OCI-LY1 (cell line): ENCODE measurements at regions not wholly inside any gene's neighbourhood (a gene's known extent, or its start where the extent isn't known, plus 50 kb on each side); places are given as distances from the start of the nearest gene placed in this dataset.

ENCODE experiments used
- H2AFZ ChIP-seq: fragments of 200-600 bp; sonication (generic), shearing (Covaris generic); 2 replicates; pipeline ENCODE4 v1.6.0; 2014; ENCODE audit warnings: antibody characterized with exemption, mild to moderate bottlenecking, low read length
- H3F3A ChIP-seq: fragments of 200-600 bp; sonication (generic), shearing (Covaris generic); 2 replicates; pipeline ENCODE4 v1.6.0; 2014; ENCODE audit warnings: mild to moderate bottlenecking, antibody characterized with exemption, low read length, moderate library complexity; ENCODE audit not compliant: insufficient read depth
- H3K27ac ChIP-seq: fragments of 200-600 bp; sonication (generic); 2 replicates; pipeline ENCODE4 v1.5.1; 2014; ENCODE audit warnings: low read length, mixed run types, mild to moderate bottlenecking, low read depth; ENCODE audit not compliant: poor library complexity, severe bottlenecking
- H3K27me3 ChIP-seq: fragments of 200-600 bp; sonication (generic); 2 replicates; pipeline ENCODE4 v1.6.0; 2014; ENCODE audit warnings: antibody characterized with exemption, mild to moderate bottlenecking, low read length, moderate library complexity; ENCODE audit not compliant: insufficient read depth
- H3K36me3 ChIP-seq: fragments of 200-600 bp; sonication (generic); 2 replicates; pipeline ENCODE4 v1.6.1; 2014; ENCODE audit warnings: mild to moderate bottlenecking, antibody characterized with exemption, low read length, moderate library complexity, mixed read lengths; ENCODE audit not compliant: insufficient read depth
- H3K4me1 ChIP-seq: fragments of 200-600 bp; sonication (generic); 2 replicates; pipeline ENCODE4 v1.5.1; 2014; ENCODE audit warnings: mild to moderate bottlenecking, low read length, moderate library complexity; ENCODE audit not compliant: insufficient read depth, severe bottlenecking
- H3K4me2 ChIP-seq: fragments of 200-600 bp; sonication (generic), shearing (Covaris generic); 2 replicates; pipeline ENCODE4 v1.6.1; 2014; ENCODE audit warnings: low read length
- H3K4me3 ChIP-seq: fragments of 200-600 bp; sonication (generic); 2 replicates; pipeline ENCODE4 v1.5.1; 2014; ENCODE audit warnings: low read length, low read depth, mild to moderate bottlenecking, mixed read lengths; ENCODE audit not compliant: poor library complexity, severe bottlenecking
- H3K79me2 ChIP-seq: fragments of 200-600 bp; shearing (Covaris generic); 2 replicates; pipeline ENCODE4 v1.6.1; 2016; ENCODE audit warnings: mixed run types, low read length, mixed read lengths; ENCODE audit not compliant: insufficient read depth
- H3K9ac ChIP-seq: fragments of 200-600 bp; sonication (generic), shearing (Covaris generic); 2 replicates; pipeline ENCODE4 v1.6.1; 2014; ENCODE audit warnings: mild to moderate bottlenecking, low read length, mixed read lengths
- H3K9me2 ChIP-seq: fragments of 200-600 bp; sonication (generic), shearing (Covaris generic); 2 replicates; pipeline ENCODE4 v1.6.1; 2014; ENCODE audit warnings: low read depth, mild to moderate bottlenecking, low read length, mixed read lengths
- H3K9me3 ChIP-seq: fragments of 200-600 bp; shearing (Covaris generic); 2 replicates; pipeline ENCODE4 v1.6.1; 2014; ENCODE audit warnings: low read length, mixed read lengths
- H4K20me1 ChIP-seq: fragments of 200-600 bp; sonication (generic), shearing (Covaris generic); 2 replicates; pipeline ENCODE4 v1.6.0; 2016; ENCODE audit warnings: mild to moderate bottlenecking, low read length; ENCODE audit not compliant: insufficient read depth
- EZH2 ChIP-seq: fragments of 200-600 bp; sonication (generic), shearing (Covaris generic); IDR thresholded peaks from 2 replicates; pipeline ENCODE4 v1.8.0; 2017; ENCODE audit warnings: borderline replicate concordance, mixed run types, mild to moderate bottlenecking, antibody characterized with exemption, low read length, moderate library complexity, mixed read lengths
- TF ChIP-seq, protein P1 (sequence below): fragments of 200-600 bp; sonication (generic), shearing (Covaris generic); IDR thresholded peaks from 2 replicates; pipeline ENCODE4 v1.5.1; 2017; ENCODE audit warnings: mild to moderate bottlenecking, antibody characterized with exemption, low read length, moderate library complexity, mixed read lengths

DNA sequence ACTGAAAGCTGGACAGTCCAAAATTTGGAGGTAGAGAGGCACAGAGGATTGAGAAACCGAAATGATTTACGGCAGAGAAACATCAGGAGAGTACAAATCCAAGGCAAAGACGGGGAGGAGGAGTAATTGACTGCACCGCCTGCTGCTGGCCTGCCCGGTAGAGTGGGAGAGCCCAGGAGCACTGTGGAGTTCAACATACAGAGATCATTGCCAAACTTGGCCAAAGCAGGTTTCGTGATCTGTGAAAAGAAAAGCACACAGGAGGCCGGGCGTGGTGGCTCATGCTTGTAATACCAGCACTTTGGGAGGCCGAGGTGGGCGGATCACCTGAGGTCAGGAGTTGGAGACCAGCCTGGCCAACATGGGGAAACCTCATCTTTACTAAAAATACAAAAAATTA is 306.0 kb upstream of the PFKP start:
- H3K27me3 ChIP-seq: no peaks in the 10 kb centered on the region
- no peaks in the 10 kb centered on the region for H4K20me1 ChIP-seq
- no peaks in the 10 kb centered on the region for H3K36me3 ChIP-seq
- H3K27ac ChIP-seq: no peak overlapping the region
- H3F3A ChIP-seq: no peaks in the 10 kb centered on the region
- H3K4me2 ChIP-seq: no peak overlapping the region
- no peaks in the 10 kb centered on the region for H3K9me2 ChIP-seq
- H3K9me3 ChIP-seq: no peaks in the 10 kb centered on the region
- no peak overlapping the region for H2AFZ ChIP-seq
- no peak overlapping the region for H3K9ac ChIP-seq
- TF ChIP-seq, protein P1, sequence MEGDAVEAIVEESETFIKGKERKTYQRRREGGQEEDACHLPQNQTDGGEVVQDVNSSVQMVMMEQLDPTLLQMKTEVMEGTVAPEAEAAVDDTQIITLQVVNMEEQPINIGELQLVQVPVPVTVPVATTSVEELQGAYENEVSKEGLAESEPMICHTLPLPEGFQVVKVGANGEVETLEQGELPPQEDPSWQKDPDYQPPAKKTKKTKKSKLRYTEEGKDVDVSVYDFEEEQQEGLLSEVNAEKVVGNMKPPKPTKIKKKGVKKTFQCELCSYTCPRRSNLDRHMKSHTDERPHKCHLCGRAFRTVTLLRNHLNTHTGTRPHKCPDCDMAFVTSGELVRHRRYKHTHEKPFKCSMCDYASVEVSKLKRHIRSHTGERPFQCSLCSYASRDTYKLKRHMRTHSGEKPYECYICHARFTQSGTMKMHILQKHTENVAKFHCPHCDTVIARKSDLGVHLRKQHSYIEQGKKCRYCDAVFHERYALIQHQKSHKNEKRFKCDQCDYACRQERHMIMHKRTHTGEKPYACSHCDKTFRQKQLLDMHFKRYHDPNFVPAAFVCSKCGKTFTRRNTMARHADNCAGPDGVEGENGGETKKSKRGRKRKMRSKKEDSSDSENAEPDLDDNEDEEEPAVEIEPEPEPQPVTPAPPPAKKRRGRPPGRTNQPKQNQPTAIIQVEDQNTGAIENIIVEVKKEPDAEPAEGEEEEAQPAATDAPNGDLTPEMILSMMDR: no peak
- no peak for TF ChIP-seq EZH2
- no peaks in the 10 kb centered on the region for H3K79me2 ChIP-seq
- H3K4me3 ChIP-seq: no peak overlapping the region
- H3K4me1 ChIP-seq: no peaks in the 10 kb centered on the region

DNA sequence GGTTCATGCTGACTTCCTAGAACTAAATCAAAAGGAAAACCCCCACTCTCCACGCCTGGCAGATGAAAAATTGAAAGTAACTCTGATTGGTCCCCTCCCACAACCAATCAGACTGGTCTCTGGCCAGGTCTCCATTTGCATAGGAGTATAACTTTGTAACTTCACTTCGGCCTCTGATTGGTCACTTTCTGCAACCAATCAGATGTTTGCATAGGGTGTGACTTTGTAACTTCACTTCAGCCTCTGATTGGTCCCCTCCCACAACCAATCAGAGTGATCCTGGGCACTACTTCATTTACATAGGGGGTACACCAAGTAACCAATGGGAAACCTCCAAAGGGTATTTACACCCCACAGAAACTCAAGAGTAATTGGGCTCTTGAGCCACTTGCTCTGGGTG is 306.6 kb upstream of the PFKP start:
- Histone ChIP-seq H3K4me2 (no peak overlapping the region), H3K9me3 (no peaks in the 10 kb centered on the region), H3K9ac (no peak overlapping the region), H4K20me1 (no peaks in the 10 kb centered on the region), H3K79me2 (no peaks in the 10 kb centered on the region), H3K27ac (no peak overlapping the region), H3K4me1 (no peaks in the 10 kb centered on the region), H3K9me2 (no peaks in the 10 kb centered on the region), H2AFZ (no peak overlapping the region), H3K27me3 (no peaks in the 10 kb centered on the region), H3K36me3 (no peaks in the 10 kb centered on the region), H3K4me3 (no peak overlapping the region), H3F3A (no peaks in the 10 kb centered on the region)
- TF ChIP-seq, protein P1: no peak
- no peak for TF ChIP-seq EZH2

DNA sequence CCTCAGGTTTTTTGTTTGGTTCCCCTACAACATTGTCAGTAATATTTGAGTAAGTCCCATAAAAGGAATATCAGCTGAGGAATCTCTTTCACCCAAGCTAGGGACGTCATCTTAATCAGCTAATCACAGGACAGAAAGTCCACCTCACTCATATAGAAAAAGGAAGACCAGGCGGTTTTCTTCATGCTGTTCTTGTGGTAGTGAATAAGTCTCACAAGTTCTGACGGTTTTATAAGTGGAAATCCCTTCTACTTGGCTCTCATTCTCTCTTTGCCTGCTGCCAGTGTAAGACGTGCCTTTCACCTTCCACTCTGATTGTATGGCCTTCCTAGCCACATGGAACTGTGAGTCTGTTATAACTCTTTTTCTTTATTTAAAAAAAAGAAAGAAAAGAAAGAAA is 308.1 kb upstream of the PFKP start:
- Histone ChIP-seq H4K20me1 (no peaks in the 10 kb centered on the region), H3K4me1 (no peaks in the 10 kb centered on the region), H3K9me3 (no peaks in the 10 kb centered on the region), H3K27me3 (no peaks in the 10 kb centered on the region), H3K79me2 (no peaks in the 10 kb centered on the region), H2AFZ (no peak overlapping the region), H3K4me3 (no peak overlapping the region), H3K9me2 (no peaks in the 10 kb centered on the region), H3K27ac (no peak overlapping the region), H3K9ac (no peak overlapping the region), H3K4me2 (no peak overlapping the region), H3K36me3 (no peaks in the 10 kb centered on the region), H3F3A (no peaks in the 10 kb centered on the region)
- TF ChIP-seq, protein P1: no peak
- TF ChIP-seq EZH2: no peak
